PFSK-1 (cell line): ENCODE measurements at regions not wholly inside any gene's neighbourhood (a gene's known extent, or its start where the extent isn't known, plus 50 kb on each side); places are given as distances from the start of the nearest gene placed in this dataset.

ENCODE experiments used
- POLR2AphosphoS5 ChIP-seq: IDR thresholded peaks from 2 replicates; pipeline ENCODE4 v1.6.1; 2012; ENCODE audit warnings: low read depth, mild to moderate bottlenecking, control low read depth, low read length, moderate library complexity
- REST ChIP-seq, 2 experiments: IDR thresholded peaks; 2 replicates each; pipeline versions ENCODE4 v1.6.1 to v1.8.0; 2011 to 2012; ENCODE audit warnings: low read depth in 2 of 2, low read length in 2 of 2, control low read depth in 1 of 2, inconsistent platforms in 1 of 2, mild to moderate bottlenecking in 1 of 2, moderate library complexity in 1 of 2; ENCODE audit not compliant: insufficient read depth in 1 of 2

GRCh38 chr2:219969508-219969907, 342.1 kb downstream of the SLC4A3 start:
- TF ChIP-seq POLR2AphosphoS5 (no peak), REST (IDR thresholded peaks at IDR 0.05; ENCODE audit: insufficient read depth in 1 of 2, low read depth in 2 of 2, low read length in 2 of 2) (no peak)
